ENCODE measurements at regions not wholly inside any gene's neighbourhood (a gene's known extent, or its start where the extent isn't known, plus 50 kb on each side); places are given as distances from the start of the nearest gene placed in this dataset.
"Not testable (repeated sequence)": the region's sequence is repeated elsewhere in the genome, so short reads cannot be mapped to it uniquely, and the experiment has no call there.

DNA sequence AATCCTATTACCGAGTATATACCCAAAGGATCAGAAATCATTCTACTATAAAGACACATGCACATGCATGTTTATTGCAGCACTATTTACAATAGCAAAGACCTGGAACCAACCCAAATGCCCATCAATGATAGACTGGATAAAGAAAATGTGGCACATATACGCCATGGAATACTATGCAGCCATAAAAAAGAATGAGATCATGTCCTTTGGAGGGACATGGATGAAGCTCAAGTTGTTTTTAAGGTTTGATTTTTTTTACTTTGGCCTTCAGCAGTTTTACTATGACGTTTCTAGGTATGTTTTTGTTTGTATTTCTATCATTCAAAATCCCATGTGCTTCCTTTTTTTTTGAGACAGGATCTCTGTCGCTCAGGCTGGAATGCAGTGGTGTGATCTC is 265.8 kb downstream of the SETD4 start:
- DNase-seq = not testable (repeated sequence)

DNA sequence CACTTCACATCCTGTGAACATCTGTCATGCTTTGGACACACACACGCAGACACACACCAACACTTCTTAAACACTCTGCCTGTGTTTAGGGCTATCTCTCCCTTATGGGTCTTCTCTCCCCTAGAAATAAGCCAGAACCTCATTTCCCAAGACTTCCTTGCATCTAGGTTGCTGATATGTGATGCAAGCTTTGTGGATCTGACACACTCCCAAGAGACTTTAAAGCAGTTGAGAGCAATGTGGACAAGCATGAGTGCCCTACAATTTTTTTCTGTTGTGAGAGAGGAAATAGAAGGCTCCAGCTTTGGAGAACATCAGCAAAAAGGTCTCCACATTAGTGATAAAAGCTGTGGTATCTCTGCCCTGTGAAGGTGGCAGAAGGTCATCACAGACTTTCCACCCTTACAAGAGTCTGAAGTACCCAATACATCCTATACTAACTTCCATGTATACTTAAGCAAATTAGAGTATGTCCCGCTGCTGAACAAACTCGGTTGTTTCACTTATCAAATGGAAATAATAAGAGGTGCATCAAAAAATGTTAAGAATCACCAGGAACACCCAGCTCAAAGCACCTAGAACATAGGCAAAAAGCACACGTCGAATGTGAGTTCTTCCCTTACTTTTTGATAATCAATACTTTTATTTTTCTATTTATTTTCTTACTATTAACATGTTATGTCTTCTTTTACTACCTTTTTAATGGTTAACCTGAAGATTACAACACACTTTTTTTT is 267.6 kb downstream of the SETD4 start:
- no peak for DNase-seq

DNA sequence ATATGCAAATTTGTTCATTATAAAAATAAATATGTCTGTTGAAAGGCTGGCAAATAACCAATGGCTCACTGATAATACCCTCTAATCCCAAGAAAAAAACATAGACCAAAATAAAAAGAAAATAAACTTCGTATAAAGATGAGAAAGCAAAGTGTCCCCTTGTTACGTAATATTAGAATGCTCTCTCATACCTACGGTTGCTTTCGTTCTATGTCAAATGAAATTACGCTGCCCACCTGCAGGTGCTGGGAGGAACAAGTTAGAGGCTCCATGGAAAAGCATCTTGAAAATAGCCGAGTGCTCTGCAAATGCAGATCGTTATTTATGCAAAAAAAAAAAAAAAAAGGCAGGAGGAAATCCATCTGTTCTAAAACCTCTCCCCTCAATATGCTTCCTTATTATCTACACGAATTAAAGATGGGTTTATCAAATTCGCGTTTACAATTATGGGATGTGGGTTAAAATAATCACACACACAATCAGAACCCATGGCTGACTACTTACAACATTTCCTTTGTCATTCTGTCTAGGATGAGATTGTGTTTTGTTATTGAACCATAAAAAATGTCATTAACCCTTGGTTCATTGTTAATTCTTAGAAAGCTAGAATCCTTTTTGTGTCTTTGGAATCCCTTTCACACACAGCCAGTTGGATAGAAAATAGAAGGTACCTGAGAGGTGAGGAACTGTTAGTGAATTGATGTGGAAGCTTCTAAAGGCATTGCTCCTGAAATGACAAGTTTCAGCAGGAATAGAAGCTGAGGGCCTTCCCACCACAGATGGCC is 268.6 kb downstream of the SETD4 start:
- DNase-seq = no peak

DNA sequence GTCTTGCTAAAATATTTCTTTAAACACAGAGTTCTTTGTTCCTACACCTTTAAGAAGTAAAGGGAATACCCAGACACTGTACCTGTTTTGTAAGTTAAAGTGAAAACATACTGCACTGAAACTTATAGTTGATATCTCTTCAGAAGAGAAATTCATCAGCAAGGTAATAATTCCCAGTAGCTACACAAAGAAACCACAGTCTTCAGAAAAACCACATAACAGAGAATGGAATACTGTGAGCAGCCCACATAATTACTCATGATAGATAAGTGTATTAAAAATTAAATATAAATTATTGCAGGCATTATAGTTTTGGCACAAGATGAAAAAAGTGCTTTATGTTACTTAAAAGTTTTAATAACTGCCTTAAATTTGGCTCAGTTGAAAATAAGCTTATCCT is 276.6 kb downstream of the SETD4 start:
- DNase-seq = no peak

DNA sequence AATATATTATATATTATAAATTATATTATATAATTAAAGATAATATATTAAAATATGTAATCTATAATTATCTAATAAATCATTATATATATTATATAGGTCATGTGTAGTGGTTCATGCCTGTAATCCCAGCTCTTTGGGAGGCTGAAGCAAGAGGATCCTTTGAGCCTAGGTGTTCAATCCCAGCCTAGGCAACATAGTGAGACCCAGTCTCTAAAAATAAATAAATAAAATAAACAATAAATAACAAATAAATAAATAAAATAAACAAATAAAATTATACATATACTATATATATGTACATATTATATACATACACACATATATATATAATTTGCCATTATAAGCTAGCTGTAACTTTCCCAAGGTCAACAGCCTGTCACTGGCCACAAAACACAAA is 277.7 kb downstream of the SETD4 start:
- DNase-seq = no peak

- no peak for DNase-seq
Observed at GRCh38 chr21:35780983-35781382, 279.3 kb downstream of the SETD4 start.

DNA sequence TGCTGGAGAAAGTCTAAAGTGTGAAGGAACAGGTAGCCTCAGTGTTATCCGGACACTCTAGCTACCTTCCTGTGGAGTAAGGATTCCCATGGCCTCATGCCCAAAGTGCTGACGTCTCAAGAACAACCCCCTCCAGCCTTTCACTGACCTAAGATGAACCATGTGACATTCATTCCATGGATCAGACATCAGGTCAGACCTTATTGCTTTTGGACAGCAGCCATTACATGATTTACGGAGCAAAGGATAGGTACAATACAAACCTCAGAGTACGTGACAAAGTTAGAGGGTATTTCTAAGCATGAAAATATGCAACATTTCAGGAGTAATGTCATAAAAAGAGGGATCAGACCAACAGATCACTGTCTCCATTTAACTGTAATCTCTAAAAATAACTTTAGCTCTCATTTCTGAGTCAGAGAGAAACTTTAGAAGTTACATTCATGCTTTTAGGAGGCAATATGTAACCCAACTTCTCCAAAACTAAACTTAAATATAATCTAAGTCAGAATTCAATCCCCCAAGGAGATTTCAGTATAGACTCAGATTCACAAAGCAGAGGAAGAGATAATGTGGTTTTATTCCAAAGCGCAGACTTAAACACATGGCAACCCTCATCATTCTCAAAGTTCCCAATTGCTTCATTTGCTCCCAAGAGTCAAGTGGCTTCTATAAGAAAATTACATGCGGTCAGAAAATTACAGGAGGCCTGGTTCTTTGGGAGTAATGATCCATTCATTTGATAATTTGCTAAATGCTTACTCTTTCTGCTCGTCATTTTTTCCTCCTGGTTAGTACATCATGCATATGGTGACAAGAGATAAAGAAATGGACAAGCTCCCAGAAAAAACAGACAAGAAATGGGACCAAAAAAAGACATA is 280.4 kb downstream of the SETD4 start:
- no peak for DNase-seq

DNA sequence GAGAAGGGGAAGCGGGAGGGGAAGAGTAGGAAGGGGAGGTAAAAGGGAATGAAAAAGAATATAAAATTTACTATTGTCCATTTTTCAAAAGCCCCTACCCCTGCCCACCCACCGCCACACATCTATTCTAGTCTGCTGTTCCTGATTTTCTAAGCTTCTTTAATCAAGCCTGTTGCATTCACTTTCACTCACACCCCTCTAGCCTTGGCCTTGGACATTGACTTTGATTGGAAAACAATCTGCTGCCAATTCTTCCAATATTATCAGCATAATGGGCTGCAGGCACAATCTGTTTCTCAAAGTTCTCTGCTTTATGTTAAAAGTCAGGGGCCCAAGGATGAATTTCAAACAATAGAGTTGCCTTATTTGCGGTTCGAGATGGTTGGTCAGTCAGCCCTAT is 281.2 kb downstream of the SETD4 start:
- no peak for DNase-seq

DNA sequence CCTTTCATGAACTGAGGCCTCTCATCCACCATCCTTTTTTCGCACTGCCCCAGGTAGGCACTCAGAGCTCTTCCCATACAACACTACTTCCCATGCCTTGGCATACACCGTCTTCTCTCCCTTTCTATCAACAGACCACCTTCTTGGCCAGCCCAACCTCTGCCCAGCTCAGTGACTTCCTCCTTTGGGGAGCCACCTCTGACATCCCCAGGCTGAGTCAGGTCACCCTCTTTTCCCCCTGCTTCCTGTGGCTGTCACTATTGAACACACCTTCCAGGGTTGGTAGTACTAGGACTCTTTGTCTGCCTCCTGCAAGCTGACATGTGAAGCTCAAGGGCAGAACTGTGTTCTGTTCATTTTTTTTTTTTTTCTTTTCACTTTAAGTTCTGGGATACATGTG is 283.2 kb downstream of the SETD4 start:
- DNase-seq = no peak

DNA sequence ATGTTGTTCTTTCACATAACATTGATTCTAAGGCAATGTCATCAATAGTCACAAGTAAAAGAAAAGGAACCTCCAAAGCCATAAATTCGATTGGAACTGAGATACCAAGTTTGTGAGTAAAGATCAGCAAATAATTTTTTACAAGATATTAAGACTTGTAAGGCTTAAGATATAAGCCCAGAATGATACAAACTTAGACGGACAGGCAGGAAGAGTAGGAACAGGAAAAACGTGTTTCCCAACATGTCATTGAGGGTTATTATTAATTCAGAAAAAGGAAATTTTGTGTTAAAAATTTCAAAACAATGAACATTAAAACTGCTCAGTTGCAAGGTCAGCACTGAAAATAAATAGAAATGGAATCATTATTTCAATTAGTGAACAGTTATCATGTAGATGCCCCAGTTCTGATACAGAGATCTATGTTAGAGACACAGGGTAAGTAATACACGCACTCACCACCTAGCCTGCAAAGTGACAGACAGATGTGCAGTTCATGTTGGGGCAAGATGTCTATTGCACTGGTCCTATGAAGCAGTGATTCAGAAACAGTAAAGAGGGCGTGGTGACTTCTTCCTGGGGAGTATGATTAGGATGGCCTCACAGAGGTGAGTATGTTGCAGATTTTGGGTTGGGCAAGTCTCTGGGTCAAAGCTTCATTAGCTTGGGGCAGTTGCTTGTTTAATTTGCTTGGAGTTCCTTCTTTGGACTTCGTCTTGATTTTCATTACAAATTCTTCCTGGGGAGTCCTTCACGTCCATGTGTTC is 284.4 kb downstream of the SETD4 start:
- no peak for DNase-seq

DNA sequence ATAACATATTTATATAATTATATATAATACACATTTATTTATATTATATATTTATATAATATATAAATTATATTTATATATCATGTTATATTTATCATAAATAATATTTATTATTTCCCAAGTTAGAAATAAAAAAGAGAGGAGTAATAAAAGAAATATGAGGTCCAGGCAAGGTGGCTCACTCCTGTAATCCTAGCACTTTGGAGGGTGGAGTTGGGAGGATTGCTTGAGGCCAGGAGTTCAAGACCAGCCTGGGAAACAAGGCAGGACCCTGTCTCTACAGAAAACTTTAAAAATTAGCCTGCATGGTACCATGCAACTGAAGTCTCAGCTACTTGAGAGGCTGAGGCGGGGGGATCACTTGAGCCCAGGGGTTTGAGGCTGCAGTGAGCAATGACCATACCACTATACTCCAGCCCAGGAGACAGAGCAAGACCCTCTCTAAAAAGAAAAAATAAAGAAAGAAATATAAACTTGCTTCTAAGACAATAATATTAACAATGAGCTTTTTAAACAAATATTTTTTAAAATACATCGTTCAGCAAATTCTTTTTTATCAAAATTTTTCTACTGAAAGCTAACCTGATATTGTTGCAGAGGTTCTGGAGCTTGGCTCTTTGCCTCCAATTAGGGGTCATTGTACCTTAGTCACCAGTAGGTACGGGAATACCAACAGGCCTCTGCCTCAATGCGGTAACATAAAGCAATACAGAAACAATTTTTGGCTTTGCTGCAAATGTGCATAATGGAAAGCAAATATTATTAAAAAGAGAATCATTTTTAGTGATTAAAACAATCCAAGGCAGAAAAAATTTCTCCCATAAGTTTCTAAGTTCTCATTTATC is 290.0 kb downstream of the SETD4 start:
- no peak for DNase-seq

DNA sequence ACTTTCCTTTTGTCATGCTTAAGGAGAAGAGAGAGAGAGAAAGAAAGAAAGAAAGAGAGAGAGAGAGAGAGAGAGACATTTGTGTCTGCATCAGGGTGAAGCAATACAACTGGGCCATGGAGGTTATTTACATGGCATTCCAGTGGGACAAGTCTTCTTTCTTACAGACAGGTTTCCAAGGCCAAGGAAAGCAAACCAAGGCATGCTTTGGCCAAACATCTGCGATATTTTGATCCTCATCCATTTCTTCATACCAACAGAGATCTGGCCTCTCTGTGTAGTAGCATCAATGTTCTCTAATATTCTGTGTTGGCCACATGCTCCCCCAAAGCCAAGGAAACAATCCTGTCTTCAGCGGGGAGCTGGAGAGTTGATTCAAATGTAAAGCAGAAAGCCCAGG is 292.1 kb downstream of the SETD4 start:
- DNase-seq = no peak

DNA sequence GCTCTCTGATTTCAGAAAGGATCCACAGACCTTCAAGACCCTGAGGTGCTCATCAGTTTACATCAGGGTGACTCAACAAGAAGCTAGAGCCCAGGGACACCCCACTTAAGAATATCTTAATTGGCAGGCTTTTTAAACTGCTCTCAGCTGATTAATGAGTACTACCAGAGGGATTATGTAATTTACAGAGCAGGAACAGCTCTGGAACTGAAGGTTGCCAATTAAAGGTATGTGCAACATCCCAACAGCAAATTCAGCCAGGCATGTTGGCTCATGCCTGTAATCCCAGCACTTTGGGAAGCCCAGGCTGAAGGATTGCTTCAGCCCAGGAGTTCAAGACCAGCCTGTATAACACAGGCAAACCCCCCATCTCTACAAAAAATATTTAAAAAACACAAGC is 295.7 kb downstream of the SETD4 start:
- no peak for DNase-seq

DNA sequence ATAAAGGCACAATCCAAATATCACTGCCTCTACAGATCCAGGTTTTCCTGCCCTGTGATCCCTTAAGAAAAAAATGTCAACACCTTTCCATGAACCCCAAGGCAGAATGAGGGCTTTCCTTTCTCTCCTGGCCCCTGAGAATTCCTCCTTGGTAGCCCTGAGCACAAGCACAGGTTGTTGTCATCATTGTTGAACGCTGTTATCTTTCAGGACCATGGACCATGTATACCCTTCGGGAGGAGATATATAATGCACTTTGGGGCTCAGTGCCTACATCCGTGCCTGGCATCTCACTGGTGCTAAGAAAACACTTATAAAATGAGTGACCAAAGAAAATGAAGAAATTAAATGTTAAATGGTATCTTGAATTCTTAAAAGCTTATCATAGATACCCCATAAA is 296.2 kb downstream of the SETD4 start:
- DNase-seq = no peak

DNA sequence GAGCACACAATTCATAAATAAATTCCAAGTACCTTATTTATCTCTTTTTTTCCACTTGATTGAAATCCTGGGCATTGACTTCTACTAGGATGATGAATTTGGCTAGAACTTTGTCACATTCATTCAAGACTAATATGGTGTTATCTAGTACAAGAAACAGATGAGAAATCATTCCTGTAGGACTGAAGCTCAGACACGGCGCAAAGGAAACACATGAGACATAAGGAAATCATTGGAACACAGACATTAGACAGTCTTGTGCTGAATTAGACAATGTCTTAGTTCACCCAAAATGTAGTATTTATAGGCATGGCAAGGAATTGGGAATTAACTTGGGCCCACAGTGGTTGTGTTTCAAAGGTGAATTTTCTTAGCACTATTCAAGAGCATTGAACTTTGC is 305.7 kb downstream of the SETD4 start:
- DNase-seq = no peak

DNA sequence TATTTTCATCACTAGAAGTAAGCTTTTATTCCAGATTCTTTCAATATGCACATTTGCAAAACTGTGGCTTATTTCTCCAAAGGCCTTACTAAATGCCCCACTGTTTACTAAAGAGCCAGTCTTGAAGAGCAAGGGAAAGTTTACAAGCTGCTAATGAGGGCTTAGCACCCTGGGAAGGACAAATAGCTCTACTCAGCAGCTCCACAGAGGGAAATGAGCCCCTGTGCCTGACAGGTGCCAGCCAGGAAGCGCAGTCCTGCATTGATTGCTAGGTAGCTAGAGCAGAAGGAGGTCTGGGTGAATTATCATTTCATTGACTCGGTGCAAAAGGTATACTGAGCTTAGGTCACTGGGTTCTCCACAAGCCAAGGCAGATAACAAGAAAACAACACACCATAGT is 307.0 kb downstream of the SETD4 start:
- no peak for DNase-seq

DNA sequence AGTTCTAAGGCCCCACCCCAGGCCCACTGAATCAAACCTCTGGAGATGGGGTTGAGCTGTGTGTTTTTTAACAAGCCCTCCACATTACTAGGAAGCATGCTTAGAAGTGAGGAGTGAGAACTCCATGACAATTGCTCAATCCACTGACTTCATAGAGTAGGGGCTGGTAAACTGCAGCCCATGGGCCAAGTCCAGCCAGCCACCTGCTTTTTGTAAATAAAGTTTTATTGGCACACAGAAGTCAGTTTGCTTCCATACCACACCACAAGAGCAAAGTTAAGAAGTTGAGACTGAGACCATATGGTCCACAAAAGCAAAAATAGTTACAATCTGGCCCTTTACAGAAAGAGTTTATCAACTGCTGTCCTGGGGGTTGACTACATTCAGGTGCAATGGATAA is 309.2 kb downstream of the SETD4 start:
- DNase-seq = no peak

- no peak for DNase-seq
Observed at GRCh38 chr21:35749904-35750303, 310.4 kb downstream of the SETD4 start.

DNA sequence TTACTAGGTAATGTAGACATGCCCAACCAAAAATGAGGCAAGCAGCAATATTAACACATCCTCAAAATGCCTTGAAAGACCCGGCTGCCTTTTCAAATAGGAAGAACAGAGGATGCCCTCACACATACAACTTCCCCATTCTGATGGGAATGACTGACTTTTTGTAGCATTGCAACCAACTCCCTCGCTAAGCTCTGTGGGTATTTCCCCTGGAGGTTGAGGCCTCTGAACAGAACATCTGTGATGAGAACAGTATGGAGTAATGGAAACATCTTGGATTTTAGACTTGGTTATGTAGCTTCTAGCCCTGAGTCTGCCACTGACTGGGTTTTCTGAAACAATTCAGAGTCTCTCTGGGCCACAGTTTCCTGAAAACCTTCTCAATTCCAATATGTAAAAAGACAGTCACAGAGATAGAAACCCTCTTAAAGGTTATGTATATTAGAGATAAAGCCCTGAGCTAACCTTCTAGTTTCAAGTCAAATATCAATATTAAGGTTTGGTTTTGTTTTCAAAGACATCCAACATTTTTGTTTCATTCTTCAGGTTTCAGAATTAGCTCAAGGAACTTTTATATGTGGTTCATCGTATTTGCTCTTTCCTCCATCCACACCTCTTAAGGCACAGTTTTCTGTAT is 311.5 kb downstream of the SETD4 start:
- DNase-seq = no peak

DNA sequence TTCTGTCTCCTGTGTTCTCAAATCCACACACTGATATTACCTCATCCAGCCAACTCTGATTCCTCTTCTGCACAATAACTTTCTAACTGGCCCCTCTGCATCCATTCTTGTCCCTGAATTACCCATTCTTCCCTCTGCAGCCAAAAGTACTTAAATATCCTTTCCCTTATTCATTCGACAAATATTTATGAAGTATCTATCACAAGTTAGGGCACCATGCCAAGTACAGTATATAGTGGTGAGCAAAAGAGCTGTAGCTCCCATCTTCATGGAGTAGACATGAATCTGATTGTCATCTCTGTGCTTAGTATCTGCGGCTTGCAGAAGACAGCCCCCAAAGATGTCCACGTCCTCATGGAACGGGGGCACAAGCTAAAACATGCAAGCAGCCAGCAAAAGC is 316.8 kb downstream of the SETD4 start:
- no peak for DNase-seq

- DNase-seq = no peak
Observed at GRCh38 chr21:35738347-35738961, 321.9 kb downstream of the SETD4 start.
